Activated B cell treated with CpG ODN at 0.5 μM for 24 hours (primary cell): ENCODE measurements at regions not wholly inside any gene's neighbourhood (a gene's known extent, or its start where the extent isn't known, plus 50 kb on each side); places are given as distances from the start of the nearest gene placed in this dataset.

ENCODE experiments used
- ATAC-seq: fragments of 200-7000 bp; cut with Tn5 transposase; one replicate; pipeline ENCODE4 v1.10.0; 2021; ENCODE audit warnings: low read depth, mild to moderate bottlenecking, moderate library complexity
- CTCF ChIA-PET: fragments of 350-600 bp; sonication (Branson Sonifier 250); formaldehyde crosslinking; loops from one replicate; lab custom pipeline; 2021; ENCODE audit warnings: antibody characterized with exemption; lab: Charles Lee
- POLR2A ChIA-PET: fragments of 350-600 bp; sonication (Branson Sonifier 250); formaldehyde crosslinking; loops from one replicate; lab custom pipeline; 2021; ENCODE audit warnings: antibody characterized with exemption; lab: Charles Lee
- DNase-seq: peaks from one replicate; pipeline ENCODE4 v3.0.0; 2022
- H3K27ac Mint-ChIP-seq: one replicate; pipeline ENCODE4 v1.8.0; 2020; ENCODE audit warnings: mixed read lengths
- H3K27me3 Mint-ChIP-seq: one replicate; pipeline ENCODE4 v1.8.0; 2021; ENCODE audit warnings: mixed read lengths
- H3K36me3 Mint-ChIP-seq: one replicate; pipeline ENCODE4 v1.8.0; 2021; ENCODE audit warnings: low read depth, mixed read lengths
- H3K4me1 Mint-ChIP-seq: one replicate; pipeline ENCODE4 v1.8.0; 2021; ENCODE audit warnings: mixed read lengths
- H3K4me3 Mint-ChIP-seq: one replicate; pipeline ENCODE4 v1.8.0; 2020; ENCODE audit warnings: mild to moderate bottlenecking, mixed read lengths
- H3K9me3 Mint-ChIP-seq: one replicate; pipeline ENCODE4 v1.8.0; 2020; ENCODE audit warnings: mixed read lengths
- CTCF ChIP-seq: fragments of 200-600 bp; IDR thresholded peaks from one replicate; pipeline ENCODE4 v1.8.0; 2022; ENCODE audit warnings: antibody characterized with exemption, mild to moderate bottlenecking
- intact Hi-C: fragments of 100-400 bp; cut with micrococcal nuclease; formaldehyde crosslinking; loops from one replicate; pipeline ENCODE4 v1.15.1; 2024

DNA sequence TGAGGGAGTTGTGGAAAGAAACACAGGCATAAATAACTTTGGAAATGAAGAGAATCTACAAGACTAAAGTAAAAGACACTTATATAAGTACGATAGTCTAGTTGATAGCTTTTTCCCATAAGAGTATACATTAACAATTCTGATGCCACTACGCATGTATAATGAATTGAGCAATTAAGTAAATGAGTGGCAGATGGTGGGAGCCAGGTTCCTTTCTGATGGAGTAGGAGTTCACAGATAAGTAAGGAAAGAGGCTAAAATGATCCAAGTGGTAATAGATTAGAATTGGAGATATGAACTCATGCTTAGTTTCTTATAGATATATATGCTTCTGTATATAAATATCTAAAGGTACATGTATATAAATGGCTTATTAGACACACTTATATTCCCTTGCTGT is 368.3 kb downstream of the FAM181B start:
- Mint-ChIP-seq H3K4me1 (no peaks in the 10 kb centered on the region), H3K27ac (no peak overlapping the region), H3K4me3 (no peak overlapping the region), H3K27me3 (no peaks in the 10 kb centered on the region), H3K36me3 (no peaks in the 10 kb centered on the region), H3K9me3 (no peaks in the 10 kb centered on the region)
- ChIA-PET CTCF (no interaction called here), POLR2A (no interaction called here)
- intact Hi-C loops = no loop called here
- ATAC-seq = no peak
- TF ChIP-seq CTCF = no peak
- DNase-seq = no peak

DNA sequence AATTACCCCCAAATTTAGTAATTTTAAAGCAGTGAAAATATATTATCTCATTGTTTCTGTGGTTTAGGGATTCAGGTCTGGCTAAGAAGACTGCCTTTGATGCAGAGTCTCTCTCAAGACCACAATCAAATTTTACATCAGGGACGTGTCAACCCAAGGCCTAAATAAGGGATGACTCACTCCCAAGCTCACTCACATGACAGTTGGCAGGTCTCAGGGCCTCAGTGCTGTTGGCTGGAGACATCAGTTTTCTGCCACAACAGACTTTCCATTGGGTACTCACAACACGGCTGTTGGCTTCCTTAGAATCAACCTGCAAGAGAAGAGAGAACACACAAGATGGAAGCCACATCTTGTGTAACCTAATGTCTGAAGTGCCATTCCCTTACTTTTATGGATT is 377.3 kb downstream of the FAM181B start:
- no peak for ATAC-seq
- CTCF ChIA-PET = no interaction called here

GRCh38 chr11:82355313-82355823 is 378.3 kb downstream of the FAM181B start:
- no peak for ATAC-seq
- POLR2A ChIA-PET = no interaction called here

More for the DNA sequence above, 377.3 kb downstream of the FAM181B start:
- Mint-ChIP-seq H3K36me3 (no peaks in the 10 kb centered on the region), H3K4me1 (no peaks in the 10 kb centered on the region), H3K9me3 (no peaks in the 10 kb centered on the region), H3K27me3 (no peaks in the 10 kb centered on the region), H3K4me3 (no peak overlapping the region), H3K27ac (no peak overlapping the region)
- no peak for DNase-seq
- POLR2A ChIA-PET = no interaction called here
- intact Hi-C loops = no loop called here
- no peak for TF ChIP-seq CTCF

GRCh38 chr11:82326853-82327252 is 406.8 kb downstream of the FAM181B start:
- CTCF ChIA-PET = no interaction called here
- Mint-ChIP-seq H3K27ac (no peak overlapping the region), H3K9me3 (no peaks in the 10 kb centered on the region), H3K36me3 (no peaks in the 10 kb centered on the region), H3K27me3 (no peaks in the 10 kb centered on the region), H3K4me3 (no peak overlapping the region), H3K4me1 (no peaks in the 10 kb centered on the region)
- DNase-seq = no peak
- intact Hi-C loops = no loop called here
- POLR2A ChIA-PET = no interaction called here
- ATAC-seq = no peak
- no peak for TF ChIP-seq CTCF

More at GRCh38 chr11:82355313-82355823, 378.3 kb downstream of the FAM181B start:
- DNase-seq = no peak
- Mint-ChIP-seq H3K36me3 (no peaks in the 10 kb centered on the region), H3K27ac (no peak overlapping the region), H3K4me3 (no peak overlapping the region), H3K4me1 (no peaks in the 10 kb centered on the region), H3K9me3 (no peaks in the 10 kb centered on the region), H3K27me3 (no peaks in the 10 kb centered on the region)
- no peak for TF ChIP-seq CTCF
- intact Hi-C loops = no loop called here
- CTCF ChIA-PET = no interaction called here

DNA sequence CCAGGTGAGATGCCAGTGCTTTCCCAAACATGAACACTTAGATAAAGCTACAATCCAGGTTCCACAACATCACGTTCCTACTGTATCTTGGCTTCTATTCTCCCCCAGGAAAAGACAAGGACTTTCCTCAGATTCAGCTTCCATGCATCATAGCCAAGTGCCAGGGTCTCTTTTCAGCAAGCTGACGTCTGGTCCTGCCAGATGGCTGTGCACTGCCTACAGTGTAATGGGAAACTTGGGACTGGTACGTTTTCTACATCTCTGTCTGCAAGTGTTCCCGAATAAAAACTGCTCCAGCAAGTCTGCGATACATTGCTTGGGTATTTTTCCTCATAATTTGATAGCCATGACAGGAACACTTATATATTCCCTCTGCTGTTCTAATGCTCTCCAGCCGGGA is 412.5 kb downstream of the FAM181B start:
- H3K27ac Mint-ChIP-seq = no peak overlapping the region
- POLR2A ChIA-PET = no interaction called here
- DNase-seq (no peak), ATAC-seq (no peak)
- no peak for TF ChIP-seq CTCF
- peaks cover 2% of the 10 kb centered on the region for H3K9me3 Mint-ChIP-seq
- no peaks in the 10 kb centered on the region for H3K27me3 Mint-ChIP-seq
- CTCF ChIA-PET = no interaction called here
- no peak overlapping the region for H3K4me3 Mint-ChIP-seq
- intact Hi-C loops = no loop called here
- H3K36me3 Mint-ChIP-seq = no peaks in the 10 kb centered on the region
- no peaks in the 10 kb centered on the region for H3K4me1 Mint-ChIP-seq
